DND-41 (cell line): ENCODE measurements at regions not wholly inside any gene's neighbourhood (a gene's known extent, or its start where the extent isn't known, plus 50 kb on each side); places are given as distances from the start of the nearest gene placed in this dataset.

ENCODE experiments used
- CTCF ChIP-seq: IDR thresholded peaks from 2 replicates; pipeline ENCODE4 v1.5.1; 2012; ENCODE audit warnings: borderline replicate concordance, low read length, moderate library complexity, mild to moderate bottlenecking; ENCODE audit not compliant: poor library complexity, severe bottlenecking; ENCODE audit errors: extremely low read depth
- EZH2 ChIP-seq: IDR thresholded peaks from 3 replicates; pipeline ENCODE4 v1.6.1; 2012; ENCODE audit warnings: borderline replicate concordance, low read depth, mild to moderate bottlenecking, moderate library complexity, low read length, inconsistent platforms; ENCODE audit not compliant: severe bottlenecking

DNA sequence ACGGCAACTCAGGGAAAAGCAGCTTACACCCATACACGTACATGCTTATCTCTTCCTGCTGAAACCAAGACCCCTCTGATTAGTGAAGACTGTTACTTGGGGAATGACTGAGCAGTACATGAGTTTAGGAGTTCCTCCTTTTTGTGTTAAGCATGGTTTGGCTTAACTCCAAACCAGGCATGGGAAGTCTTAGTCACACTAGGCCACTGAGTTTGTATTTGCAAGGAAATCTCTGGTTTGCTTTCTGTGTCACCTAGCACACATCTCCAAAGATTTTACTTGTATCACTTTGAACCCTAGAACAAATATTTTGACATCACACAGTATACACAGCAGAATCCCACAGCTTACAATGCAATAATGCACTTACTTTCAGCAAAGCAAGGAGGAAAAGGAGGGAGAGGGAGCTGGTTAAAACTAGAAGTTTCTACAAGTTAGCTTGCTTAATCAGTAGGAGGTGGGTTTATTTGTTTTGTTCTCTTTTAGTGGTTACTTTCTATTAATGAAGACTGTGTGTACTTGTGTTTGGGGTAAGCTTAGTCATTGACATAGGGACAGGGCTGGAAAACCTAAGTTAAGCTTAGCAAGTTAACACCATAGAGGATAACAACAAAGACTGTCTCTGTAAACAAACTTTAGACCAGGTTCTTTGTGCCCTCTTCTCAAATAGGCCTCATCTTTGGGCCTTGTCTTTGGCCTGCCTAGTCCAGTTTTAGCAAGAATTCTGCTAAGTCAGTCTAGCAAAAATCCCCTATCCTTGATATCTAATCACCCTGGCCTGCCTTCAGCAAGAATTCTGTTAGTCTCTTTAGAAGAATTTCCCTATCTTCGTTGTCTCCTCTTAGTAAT is 219.4 kb downstream of the MREG start:
- TF ChIP-seq CTCF: no peak
- TF ChIP-seq EZH2: no peak
